GM20431 (cell line): ENCODE measurements at regions not wholly inside any gene's neighbourhood (a gene's known extent, or its start where the extent isn't known, plus 50 kb on each side); places are given as distances from the start of the nearest gene placed in this dataset.

ENCODE experiments used
- in situ Hi-C: fragments of 300-500 bp; cut with MseI, MboI; formaldehyde crosslinking; loops from one replicate; pipeline ENCODE4 v1.15.0; 2020; ENCODE audit warnings: low sequenced_read_pairs; ENCODE audit not compliant: unreplicated experiment

GRCh38 chr14:100434911-100435438 lies 111.8 kb downstream of the SLC25A47 start:
- in situ Hi-C loops, result no loop called here

GRCh38 chr14:100435459-100435858 lies 112.3 kb downstream of the SLC25A47 start:
- in situ Hi-C loops, result no loop called here

- in situ Hi-C loops, result no loop called here
These were observed 113.7 kb downstream of the SLC25A47 start for GRCh38 chr14:100436745-100437406.

- in situ Hi-C loops, result no loop called here
These were observed 115.1 kb downstream of the SLC25A47 start for GRCh38 chr14:100438271-100438670.

GRCh38 chr14:100438678-100439592 lies 115.8 kb downstream of the SLC25A47 start:
- in situ Hi-C loops, result no loop called here

- in situ Hi-C loops, result no loop called here
These were observed 116.6 kb downstream of the SLC25A47 start for GRCh38 chr14:100439781-100440180.

GRCh38 chr14:100440207-100440631 lies 117.1 kb downstream of the SLC25A47 start:
- in situ Hi-C loops, result no loop called here

GRCh38 chr14:100440758-100441203 lies 117.6 kb downstream of the SLC25A47 start:
- in situ Hi-C loops, result no loop called here

GRCh38 chr14:100441271-100441947 lies 118.3 kb downstream of the SLC25A47 start:
- in situ Hi-C loops, result no loop called here

GRCh38 chr14:100442036-100442435 lies 118.9 kb downstream of the SLC25A47 start:
- in situ Hi-C loops, result no loop called here

GRCh38 chr14:100442498-100443490 lies 119.7 kb downstream of the SLC25A47 start:
- in situ Hi-C loops, result no loop called here

- in situ Hi-C loops, result no loop called here
These were observed 120.5 kb downstream of the SLC25A47 start for GRCh38 chr14:100443603-100444002.

GRCh38 chr14:100445436-100446088 lies 122.4 kb downstream of the SLC25A47 start:
- in situ Hi-C loops, result no loop called here

GRCh38 chr14:100446572-100446971 lies 123.4 kb downstream of the SLC25A47 start:
- in situ Hi-C loops, result no loop called here

- in situ Hi-C loops, result no loop called here
These were observed 125.2 kb downstream of the SLC25A47 start for GRCh38 chr14:100448376-100448775.

GRCh38 chr14:100449225-100449987 lies 126.3 kb downstream of the SLC25A47 start:
- in situ Hi-C loops, result no loop called here

- in situ Hi-C loops, result no loop called here
These were observed 126.9 kb downstream of the SLC25A47 start for GRCh38 chr14:100450049-100450448.

- in situ Hi-C loops, result no loop called here
These were observed 127.6 kb downstream of the SLC25A47 start for GRCh38 chr14:100450736-100451135.
